ENCODE measurements at regions not wholly inside any gene's neighbourhood (a gene's known extent, or its start where the extent isn't known, plus 50 kb on each side); places are given as distances from the start of the nearest gene placed in this dataset.

- TF ChIP-seq, protein P1, sequence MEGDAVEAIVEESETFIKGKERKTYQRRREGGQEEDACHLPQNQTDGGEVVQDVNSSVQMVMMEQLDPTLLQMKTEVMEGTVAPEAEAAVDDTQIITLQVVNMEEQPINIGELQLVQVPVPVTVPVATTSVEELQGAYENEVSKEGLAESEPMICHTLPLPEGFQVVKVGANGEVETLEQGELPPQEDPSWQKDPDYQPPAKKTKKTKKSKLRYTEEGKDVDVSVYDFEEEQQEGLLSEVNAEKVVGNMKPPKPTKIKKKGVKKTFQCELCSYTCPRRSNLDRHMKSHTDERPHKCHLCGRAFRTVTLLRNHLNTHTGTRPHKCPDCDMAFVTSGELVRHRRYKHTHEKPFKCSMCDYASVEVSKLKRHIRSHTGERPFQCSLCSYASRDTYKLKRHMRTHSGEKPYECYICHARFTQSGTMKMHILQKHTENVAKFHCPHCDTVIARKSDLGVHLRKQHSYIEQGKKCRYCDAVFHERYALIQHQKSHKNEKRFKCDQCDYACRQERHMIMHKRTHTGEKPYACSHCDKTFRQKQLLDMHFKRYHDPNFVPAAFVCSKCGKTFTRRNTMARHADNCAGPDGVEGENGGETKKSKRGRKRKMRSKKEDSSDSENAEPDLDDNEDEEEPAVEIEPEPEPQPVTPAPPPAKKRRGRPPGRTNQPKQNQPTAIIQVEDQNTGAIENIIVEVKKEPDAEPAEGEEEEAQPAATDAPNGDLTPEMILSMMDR (IDR thresholded peaks at IDR 0.05) = no peak
- 0 out of 2 replicates have a peak, but pooled peaks have one; percentile 21 for TF ChIP-seq TEAD4 (IDR thresholded peaks at IDR 0.05; ENCODE audit: borderline replicate concordance, insufficient read depth)
- peak; percentile 7 to 41; a peak in 1 of 4 replicates for TF ChIP-seq EP300 (IDR thresholded peaks at IDR 0.05; ENCODE audit: borderline replicate concordance in 1 of 2, low read depth in 1 of 2, low read length in 1 of 2)
- TF ChIP-seq CHD2 (IDR thresholded peaks at IDR 0.05; ENCODE audit: low read length, partially characterized antibody) = no peak
- TF ChIP-seq GATA2 (CRISPR knock-in tag; IDR thresholded peaks at IDR 0.05) = no peak
- no peak for TF ChIP-seq USF1 (IDR thresholded peaks at IDR 0.05; ENCODE audit: borderline replicate concordance, low read depth)
- peak; percentile 79 for TF ChIP-seq FOSL2 (IDR thresholded peaks at IDR 0.05; ENCODE audit: borderline replicate concordance, low read depth)
Observed at GRCh38 chr1:222910699-222911098, 95.9 kb downstream of the DISP1 start (continued).

DNA sequence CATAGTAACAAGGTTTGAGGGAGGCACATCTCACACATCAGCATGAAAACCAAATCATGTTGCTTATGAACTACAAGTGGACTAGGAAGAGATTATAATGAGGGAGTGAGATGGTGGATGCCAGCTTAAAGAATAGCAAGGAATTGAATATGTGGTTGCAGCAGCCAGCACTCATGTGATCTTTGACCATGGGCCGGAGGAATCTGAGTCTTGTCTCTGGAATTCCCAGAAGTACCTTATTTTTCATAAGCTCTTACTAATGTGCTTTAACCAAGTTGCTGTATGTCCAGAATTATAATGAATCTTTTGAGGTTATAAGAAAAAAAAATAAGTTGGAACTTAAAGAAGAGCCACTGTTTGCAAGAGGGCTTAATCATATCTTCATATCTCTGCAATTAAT lies 97.0 kb downstream of the DISP1 start:
- no peaks in the 10 kb centered on the region for H4K20me1 ChIP-seq (ENCODE audit: insufficient read depth)
- H3K9me2 ChIP-seq = no peaks in the 10 kb centered on the region
- no peaks in the 10 kb centered on the region for H3K27me3 ChIP-seq (ENCODE audit: insufficient read depth)
- 19% methylated on average over 1 of the region's 1 CpG for WGBS (ENCODE audit: low lambda C conversion rate)
- POLR2A ChIA-PET = no interaction called here
- H2AFZ ChIP-seq (ENCODE audit: low read depth) = no peak overlapping the region
- H3K36me3 ChIP-seq (replicated peaks in 1 of 2; ENCODE audit: control insufficient read depth in 1 of 2, insufficient read depth in 2 of 2, low read length in 1 of 2) = no peaks in the 10 kb centered on the region
- H3K9ac ChIP-seq = no peak overlapping the region
- DNase-seq = no peak
- H3K4me3 ChIP-seq (ENCODE audit: low read depth in 2 of 2, low read length in 1 of 2) = no peak overlapping the region
- no peaks in the 10 kb centered on the region for H3K9me3 ChIP-seq
- no peak overlapping the region for H3K4me2 ChIP-seq
- TF ChIP-seq TCF12 (IDR thresholded peaks at IDR 0.05) (0 out of 2 replicates have a peak, but pooled peaks have one; percentile 25), USF1 (IDR thresholded peaks at IDR 0.05; ENCODE audit: borderline replicate concordance, low read depth) (peak; percentile 19; the same call in 1 of the 2 replicates), ELF1 (IDR thresholded peaks at IDR 0.05) (no peak), JUND (IDR thresholded peaks at IDR 0.05) (no peak)
- H3K27ac ChIP-seq (ENCODE audit: low read depth in 2 of 2, low read length in 1 of 2) = peak overlapping the region; percentile 5 to 48; a peak in 3 of 4 replicates
- H3K4me1 ChIP-seq (ENCODE audit: control insufficient read depth in 1 of 2, insufficient read depth in 2 of 2, low read depth in 1 of 2, low read length in 1 of 2) = peaks cover 6 to 20% of the 10 kb centered on the region in 2 experiments
- CTCF ChIA-PET = no interaction called here
- no peaks in the 10 kb centered on the region for H3K79me2 ChIP-seq (ENCODE audit: insufficient read depth)
- H3F3A ChIP-seq (replicated peaks; ENCODE audit: insufficient read depth) = peaks cover 3% of the 10 kb centered on the region

DNA sequence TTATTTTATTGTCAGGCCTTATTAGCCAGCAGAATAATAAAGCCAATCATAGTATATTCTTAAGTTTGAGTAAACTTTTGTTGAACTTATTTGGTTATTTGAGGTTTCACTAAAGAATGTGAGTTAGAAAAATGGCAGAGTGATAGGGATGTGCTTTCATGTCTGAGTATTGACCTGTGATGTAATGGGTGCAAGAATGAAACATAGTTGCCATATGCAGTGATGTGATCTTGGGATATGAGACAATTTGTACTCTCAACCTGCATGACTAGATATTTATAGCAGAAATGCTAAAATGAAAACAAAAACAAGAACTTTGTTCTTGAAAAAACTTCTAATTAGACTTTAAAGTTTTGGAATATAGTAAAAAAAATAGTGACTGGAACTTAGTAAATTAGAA lies 97.9 kb downstream of the DISP1 start:
- ChIA-PET CTCF (no interaction called here), POLR2A (no interaction called here)
- Histone ChIP-seq H3K4me1 (ENCODE audit: control insufficient read depth in 1 of 2, insufficient read depth in 2 of 2, low read depth in 1 of 2, low read length in 1 of 2) (peaks cover 6 to 20% of the 10 kb centered on the region in 2 experiments), H3K27ac (ENCODE audit: low read depth in 2 of 2, low read length in 1 of 2) (peak overlapping the region in 1 of 2 experiments; percentile 5; a peak in 1 of 4 replicates), H3K9ac (no peak overlapping the region), H3K4me2 (no peak overlapping the region), H3K4me3 (ENCODE audit: low read depth in 2 of 2, low read length in 1 of 2) (no peak overlapping the region), H2AFZ (ENCODE audit: low read depth) (no peak overlapping the region), H3K9me2 (no peaks in the 10 kb centered on the region), H3K79me2 (ENCODE audit: insufficient read depth) (no peaks in the 10 kb centered on the region), H3F3A (replicated peaks; ENCODE audit: insufficient read depth) (peaks cover 3% of the 10 kb centered on the region), H3K36me3 (replicated peaks in 1 of 2; ENCODE audit: control insufficient read depth in 1 of 2, insufficient read depth in 2 of 2, low read length in 1 of 2) (no peaks in the 10 kb centered on the region), H4K20me1 (ENCODE audit: insufficient read depth) (no peaks in the 10 kb centered on the region), H3K27me3 (ENCODE audit: insufficient read depth) (no peaks in the 10 kb centered on the region), H3K9me3 (no peaks in the 10 kb centered on the region)
- DNase-seq = no peak
- 0 out of 2 replicates have a peak, but pooled peaks have one; percentile 42 for TF ChIP-seq RXRA (IDR thresholded peaks at IDR 0.05; ENCODE audit: borderline replicate concordance, low read depth)
- no peak for TF ChIP-seq RAD21 (IDR thresholded peaks at IDR 0.05; ENCODE audit: low read length)
- TF ChIP-seq RCOR1 (IDR thresholded peaks at IDR 0.05; ENCODE audit: low read length) = no peak
- TF ChIP-seq FOSL2 (IDR thresholded peaks at IDR 0.05; ENCODE audit: borderline replicate concordance, low read depth) = no peak
- TF ChIP-seq, protein P2, sequence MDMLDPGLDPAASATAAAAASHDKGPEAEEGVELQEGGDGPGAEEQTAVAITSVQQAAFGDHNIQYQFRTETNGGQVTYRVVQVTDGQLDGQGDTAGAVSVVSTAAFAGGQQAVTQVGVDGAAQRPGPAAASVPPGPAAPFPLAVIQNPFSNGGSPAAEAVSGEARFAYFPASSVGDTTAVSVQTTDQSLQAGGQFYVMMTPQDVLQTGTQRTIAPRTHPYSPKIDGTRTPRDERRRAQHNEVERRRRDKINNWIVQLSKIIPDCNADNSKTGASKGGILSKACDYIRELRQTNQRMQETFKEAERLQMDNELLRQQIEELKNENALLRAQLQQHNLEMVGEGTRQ (IDR thresholded peaks at IDR 0.05; ENCODE audit: borderline replicate concordance, low read depth, low read length) = no peak
- TF ChIP-seq GABPA (IDR thresholded peaks at IDR 0.05; ENCODE audit: low read depth) = no peak
- TF ChIP-seq PBX3 (IDR thresholded peaks at IDR 0.05) = 0 out of 2 replicates have a peak, but pooled peaks have one; percentile 38
- TF ChIP-seq JUND (IDR thresholded peaks at IDR 0.05) = 0 out of 2 replicates have a peak, but pooled peaks have one; percentile 13
- TF ChIP-seq SIN3A (IDR thresholded peaks at IDR 0.05; ENCODE audit: borderline replicate concordance, low read depth, low read length) = no peak
- no peak for TF ChIP-seq SMC3 (IDR thresholded peaks at IDR 0.05; ENCODE audit: low read depth, low read length)
